Ishikawa (cell line): ENCODE measurements at regions not wholly inside any gene's neighbourhood (a gene's known extent, or its start where the extent isn't known, plus 50 kb on each side); places are given as distances from the start of the nearest gene placed in this dataset.

Experiments
- CEBPB ChIP-seq: IDR thresholded peaks from 2 replicates; pipeline ENCODE4 v1.6.1; 2012
- EP300 ChIP-seq: IDR thresholded peaks from 2 replicates; pipeline ENCODE4 v1.6.1; 2012; ENCODE audit warnings: borderline replicate concordance
- MAX ChIP-seq: IDR thresholded peaks from 2 replicates; pipeline ENCODE4 v1.6.1; 2012
- REST ChIP-seq: IDR thresholded peaks from 2 replicates; pipeline ENCODE4 v1.6.1; 2012; ENCODE audit warnings: low read depth, mild to moderate bottlenecking
- YY1 ChIP-seq: IDR thresholded peaks from 2 replicates; pipeline ENCODE4 v1.6.1; 2012; ENCODE audit warnings: low read depth

DNA sequence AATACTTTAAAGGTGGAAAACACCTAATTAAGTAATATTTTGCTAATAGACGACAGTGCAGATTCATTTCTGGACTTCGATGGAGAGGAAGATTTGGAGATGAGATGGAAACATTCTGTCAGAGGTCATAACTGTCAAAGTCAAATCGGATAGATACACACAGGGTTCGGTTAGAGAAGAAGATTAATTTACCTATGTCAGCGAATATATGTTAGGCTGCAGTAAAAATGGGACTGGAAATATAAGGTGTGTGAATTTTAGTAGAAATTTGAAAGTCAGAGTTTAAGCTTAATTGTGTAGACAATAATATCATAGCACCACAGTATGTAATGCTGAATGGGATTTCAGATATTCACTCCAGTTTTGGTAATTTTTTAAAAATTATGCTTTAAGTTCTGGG lies 1020.3 kb upstream of the ACO1 start:
- TF ChIP-seq YY1 (no peak), REST (no peak), EP300 (no peak), MAX (no peak), CEBPB (no peak)
